SIG-M5 treated with dmso at 0.1 percent for 504 hours (cell line): ENCODE measurements at regions not wholly inside any gene's neighbourhood (a gene's known extent, or its start where the extent isn't known, plus 50 kb on each side); places are given as distances from the start of the nearest gene placed in this dataset.

ENCODE experiments used
- DNase-seq: peaks from one replicate; lab custom pipeline; 2025; ENCODE audit not compliant: unreplicated experiment; lab: John Stamatoyannopoulos, UW

GRCh38 chr10:123568751-123569150 is 97.4 kb upstream of the GPR26 start:
- DNase-seq: no peak

- DNase-seq: no peak
Measured at GRCh38 chr10:123569436-123570035, 96.6 kb upstream of the GPR26 start.

- DNase-seq: no peak
Measured at GRCh38 chr10:123570051-123570897, 95.9 kb upstream of the GPR26 start.

GRCh38 chr10:123570898-123571515 is 95.1 kb upstream of the GPR26 start:
- DNase-seq: no peak

DNA sequence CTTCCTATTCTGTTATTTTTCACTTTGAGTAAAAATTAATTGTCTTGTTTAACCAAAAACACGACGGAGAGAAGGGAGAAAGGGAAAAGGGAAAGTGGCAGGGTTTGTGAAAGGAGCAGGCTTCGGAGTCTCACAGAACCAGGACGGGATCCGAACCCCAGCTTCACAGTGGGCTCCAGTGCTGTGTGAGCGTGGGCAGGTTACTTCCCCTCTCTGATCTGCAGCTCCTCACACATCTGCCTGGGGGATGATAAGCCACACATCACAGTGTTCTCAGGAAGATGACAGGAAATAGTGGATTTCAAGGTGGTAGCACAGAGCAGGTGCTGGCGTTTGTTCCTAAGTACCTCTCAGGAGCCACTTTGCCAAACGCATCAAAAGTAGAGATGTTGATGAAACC is 94.2 kb upstream of the GPR26 start:
- no peak for DNase-seq

DNA sequence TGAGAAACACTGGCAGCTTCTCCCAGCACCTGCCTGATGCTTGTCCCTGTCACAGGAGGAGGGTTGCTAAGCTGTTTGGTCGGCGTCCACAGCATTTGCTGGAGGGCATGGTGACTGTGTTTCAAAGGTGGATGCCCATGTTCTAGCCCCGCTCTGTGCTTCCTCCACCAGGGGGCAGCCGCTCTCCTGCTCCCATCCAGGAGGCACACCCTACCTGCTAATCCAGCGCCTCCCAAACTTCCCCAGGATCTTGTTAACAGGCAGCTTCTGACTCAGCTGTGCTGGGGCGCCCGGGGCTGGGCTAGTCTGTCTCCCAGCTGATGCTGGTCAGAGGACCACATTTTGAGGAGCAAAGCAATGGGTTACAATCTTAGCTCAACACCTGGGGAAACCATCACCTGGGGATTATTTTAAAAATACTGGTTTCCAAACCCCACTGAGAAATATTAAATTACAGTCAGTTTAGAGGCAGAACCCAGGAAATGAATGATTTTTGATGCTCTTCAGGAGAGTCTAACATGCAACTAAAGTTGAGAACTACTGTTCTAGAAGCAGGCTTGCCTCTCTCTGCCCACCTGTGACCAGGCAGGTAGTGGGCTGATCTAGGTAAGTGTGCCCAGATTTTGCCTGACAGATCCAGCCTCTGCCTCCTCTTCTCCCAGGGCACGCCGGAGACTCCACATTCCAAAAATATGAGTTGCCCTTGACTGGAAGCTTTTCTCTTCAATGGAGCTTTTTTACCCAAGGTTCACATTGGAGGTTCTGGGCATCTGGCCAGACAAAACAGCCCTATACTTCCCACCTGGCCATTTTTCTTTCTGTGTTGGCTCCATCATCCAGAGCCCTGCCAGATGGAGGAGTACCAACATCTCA is 92.7 kb upstream of the GPR26 start:
- DNase-seq: peak; percentile 50

DNA sequence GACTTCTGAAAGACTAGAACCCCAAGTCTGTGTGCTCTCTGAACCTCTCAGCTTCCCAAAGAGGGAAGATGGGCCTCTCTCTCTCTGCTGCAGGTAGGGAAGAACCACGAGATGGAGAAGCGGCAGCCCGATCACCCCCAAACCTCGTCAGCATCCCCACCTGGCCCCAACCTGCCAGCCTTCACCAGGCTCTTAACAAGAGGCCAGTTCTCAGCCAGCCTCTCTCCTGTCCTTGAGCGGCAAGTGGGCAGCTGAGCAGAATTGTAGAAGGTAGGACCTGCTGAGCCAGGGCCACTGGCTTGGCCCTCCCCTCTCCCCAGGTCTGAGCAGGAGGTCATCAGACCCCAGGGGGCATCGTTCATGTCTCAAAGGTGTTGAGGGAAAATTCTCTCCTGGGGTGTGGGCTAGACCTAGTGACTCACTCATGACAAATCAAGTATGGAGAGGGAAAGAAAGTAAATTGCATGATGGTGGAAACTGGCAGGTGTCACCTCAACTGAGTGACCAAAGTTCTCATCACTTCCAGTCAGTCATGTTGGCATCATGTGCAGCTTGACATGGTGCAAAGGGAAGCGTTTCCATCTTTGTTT is 92.0 kb upstream of the GPR26 start:
- DNase-seq: no peak

DNA sequence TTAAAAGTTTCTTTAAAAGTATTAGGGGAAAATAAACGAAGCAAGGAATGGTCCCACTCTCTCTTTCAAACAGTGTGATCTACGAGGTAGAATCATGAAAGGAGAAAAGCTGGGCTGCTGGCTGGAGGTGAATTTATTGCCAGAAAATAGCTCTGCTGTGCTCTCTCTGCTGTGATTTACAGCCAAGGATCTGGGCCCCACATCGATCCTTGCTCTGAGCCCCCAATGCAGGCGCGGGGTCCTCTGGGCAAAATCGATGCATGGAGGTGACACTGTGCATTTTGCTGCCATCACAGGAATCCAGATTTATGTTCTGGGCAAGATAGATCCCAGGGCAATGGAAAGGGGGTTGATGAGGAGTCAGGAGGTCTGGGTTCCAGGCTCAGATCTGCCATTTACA is 91.0 kb upstream of the GPR26 start:
- no peak for DNase-seq

DNA sequence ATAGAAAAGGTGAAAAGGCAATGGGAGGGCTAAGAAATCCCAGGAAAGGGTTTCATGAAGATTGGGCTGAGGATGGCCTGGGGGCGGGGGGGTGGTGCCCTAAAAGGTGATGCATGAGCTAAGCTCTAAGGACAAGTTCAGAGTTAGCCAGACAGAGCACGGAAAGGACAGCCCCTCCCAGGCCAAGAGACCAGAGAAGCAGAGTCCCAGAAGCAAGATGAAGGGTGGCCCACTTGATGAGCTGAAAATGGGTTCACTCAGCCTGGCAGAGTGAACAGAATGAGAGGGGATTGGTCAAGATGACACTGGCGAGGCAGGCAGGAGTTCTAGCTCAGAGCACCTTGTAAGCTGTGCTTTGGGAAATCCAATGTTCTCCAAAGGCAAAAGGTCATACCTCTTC is 89.4 kb upstream of the GPR26 start:
- DNase-seq: no peak

DNA sequence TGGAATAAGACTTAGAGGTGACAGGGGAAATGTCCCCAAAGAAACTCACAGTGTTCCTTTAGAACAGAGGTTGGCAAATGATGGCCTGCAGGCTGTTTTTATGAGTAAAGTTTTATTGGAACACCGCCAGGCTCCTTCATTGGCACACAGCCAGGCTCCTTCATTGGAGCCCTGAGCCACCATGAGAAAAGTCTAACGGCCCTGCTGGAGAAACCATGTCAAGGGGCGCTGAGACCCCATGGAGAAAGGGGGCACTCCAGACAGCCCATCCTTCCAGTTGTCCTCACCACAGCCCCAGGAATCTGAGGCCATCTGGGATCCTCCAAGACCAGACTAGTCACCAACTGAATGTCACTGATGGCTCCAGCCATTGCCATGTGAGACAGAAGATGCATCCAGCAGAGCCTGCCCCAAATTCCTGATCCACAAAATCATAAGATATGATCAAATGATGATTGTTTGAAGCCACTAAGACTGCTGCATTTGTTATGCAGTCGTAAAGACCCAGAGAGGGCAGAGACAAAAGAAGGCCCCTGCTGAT is 88.2 kb upstream of the GPR26 start:
- no peak for DNase-seq

DNA sequence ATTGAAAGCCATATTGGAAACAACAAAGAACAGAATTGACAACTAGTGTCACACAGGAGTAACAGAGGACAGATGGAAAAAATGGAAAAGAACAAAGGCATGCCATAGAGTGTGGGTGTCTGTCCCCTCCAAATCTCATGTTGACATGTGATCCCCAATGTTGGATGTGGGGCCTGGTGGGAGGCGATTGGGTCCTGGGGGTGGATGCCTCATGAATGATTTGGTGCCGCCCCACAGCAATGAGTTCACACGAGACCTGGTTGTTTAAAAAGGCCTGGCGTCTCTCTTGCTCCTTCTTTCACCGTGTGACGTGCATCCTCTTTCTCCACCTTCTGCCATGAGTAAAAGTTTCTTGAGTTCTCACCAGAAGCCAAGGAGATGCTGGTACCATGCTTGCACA is 87.4 kb upstream of the GPR26 start:
- DNase-seq: no peak

- no peak for DNase-seq
Measured at GRCh38 chr10:123579675-123580074, 86.5 kb upstream of the GPR26 start.

DNA sequence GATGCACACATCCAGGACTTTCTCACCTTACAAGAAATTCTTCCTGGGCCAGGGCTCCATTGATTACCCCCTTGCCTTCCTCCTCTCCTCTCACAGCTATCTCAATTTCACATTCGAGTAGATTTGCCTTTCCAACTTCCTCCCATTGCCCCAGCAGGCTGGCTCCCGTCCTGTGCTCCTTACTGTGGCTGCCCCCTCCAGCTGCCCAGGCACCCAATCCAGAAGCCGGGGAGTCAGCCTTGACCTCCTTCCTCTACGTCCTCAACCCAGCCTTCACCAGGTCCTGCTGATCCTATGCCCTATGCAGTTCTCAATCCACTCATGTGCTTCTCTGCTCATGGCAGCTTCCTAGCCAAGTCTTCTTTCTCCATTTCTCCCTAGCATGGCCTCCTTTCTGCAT is 85.7 kb upstream of the GPR26 start:
- no peak for DNase-seq

- no peak for DNase-seq
Measured at GRCh38 chr10:123581656-123582055, 84.5 kb upstream of the GPR26 start.

- peak; percentile 41 for DNase-seq
Measured at GRCh38 chr10:123582084-123582989, 83.8 kb upstream of the GPR26 start.

DNA sequence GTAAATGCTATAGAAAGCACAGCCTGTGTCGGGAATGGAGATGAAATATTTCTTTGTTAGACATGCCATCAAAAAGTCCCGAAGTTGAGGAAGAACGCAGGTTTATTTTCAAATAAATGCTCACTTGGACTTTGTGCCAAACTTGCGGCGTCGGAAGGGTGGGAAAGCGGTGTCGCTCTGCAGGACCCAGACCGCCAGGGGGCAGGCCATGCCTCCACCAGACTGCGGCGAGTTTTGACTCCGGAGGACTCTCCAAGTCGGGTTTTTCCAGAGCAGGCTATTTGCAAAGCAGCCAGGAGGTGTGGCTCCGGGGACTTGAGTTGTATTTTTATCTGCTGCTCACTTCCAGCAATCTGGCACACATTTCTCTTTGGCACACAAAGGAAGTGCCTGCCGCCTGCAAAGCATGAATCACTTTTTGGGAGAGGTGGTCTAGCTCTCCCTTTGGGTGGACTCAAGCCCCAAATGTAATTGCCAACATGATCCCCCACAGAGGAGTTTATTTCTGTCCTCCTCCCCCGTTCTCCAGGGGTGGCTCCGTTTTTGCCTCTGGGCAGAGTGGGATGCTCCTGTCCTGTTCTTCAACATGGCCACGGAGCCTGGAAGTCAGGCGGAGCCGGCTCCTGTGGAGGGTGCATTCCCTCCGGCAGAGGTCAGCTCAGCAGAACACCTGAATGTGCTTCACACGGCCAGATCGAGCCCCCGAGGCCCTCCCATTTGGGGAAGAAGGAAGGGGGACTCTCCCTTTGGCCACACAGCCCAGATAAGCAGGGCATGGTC is 82.3 kb upstream of the GPR26 start:
- peak; percentile 39 for DNase-seq

- no peak for DNase-seq
Measured at GRCh38 chr10:123584419-123584775, 81.8 kb upstream of the GPR26 start.

GRCh38 chr10:123585477-123586445 is 80.4 kb upstream of the GPR26 start:
- DNase-seq: no peak
